Muscle layer of duodenum (tissue), 2 donors: ENCODE measurements at regions not wholly inside any gene's neighbourhood (a gene's known extent, or its start where the extent isn't known, plus 50 kb on each side); places are given as distances from the start of the nearest gene placed in this dataset.
"Not testable (repeated sequence)": the region's sequence is repeated elsewhere in the genome, so short reads cannot be mapped to it uniquely, and the experiment has no call there.

Experiments used
- H3K27ac ChIP-seq: one replicate; pipeline ENCODE4 v1.7.0; 2013; ENCODE audit warnings: mild to moderate bottlenecking, low read length
- H3K27me3 ChIP-seq: one replicate; pipeline ENCODE4 v1.7.0; 2013; ENCODE audit warnings: low read depth, mild to moderate bottlenecking, control low read depth, low read length
- H3K36me3 ChIP-seq, 2 donors: one replicate each; pipeline ENCODE4 v1.7.0; 2013; ENCODE audit warnings: low read length in 2 of 2, control low read depth in 1 of 2, mild to moderate bottlenecking in 1 of 2; ENCODE audit not compliant: insufficient read depth in 2 of 2, control insufficient read depth in 1 of 2
- H3K4me1 ChIP-seq, 2 donors: one replicate each; pipeline ENCODE4 v1.7.0; 2013; ENCODE audit warnings: low read length in 2 of 2, mild to moderate bottlenecking in 2 of 2, control low read depth in 1 of 2, moderate library complexity in 1 of 2; ENCODE audit not compliant: insufficient read depth in 2 of 2, control insufficient read depth in 1 of 2
- H3K4me3 ChIP-seq, 2 donors: one replicate each; pipeline ENCODE4 v1.7.0; 2013; ENCODE audit warnings: low read length in 2 of 2, low read depth in 1 of 2, mild to moderate bottlenecking in 1 of 2
- H3K9me3 ChIP-seq, 2 donors: one replicate each; pipeline ENCODE4 v1.7.0; 2013; ENCODE audit warnings: low read length in 2 of 2, control low read depth in 1 of 2, mild to moderate bottlenecking in 1 of 2; ENCODE audit not compliant: control insufficient read depth in 1 of 2
- donor health status: healthy.

GRCh38 chr11:64428693-64429092, 69.7 kb downstream of the RPS6KA4 start:
- Histone ChIP-seq H3K4me1 (no peaks in the 10 kb centered on the region), H3K27me3 (no peaks in the 10 kb centered on the region), H3K4me3 (no peak overlapping the region), H3K9me3 (peaks cover 0 to 3% of the 10 kb centered on the region in 2 donors), H3K27ac (no peak overlapping the region), H3K36me3 (no peaks in the 10 kb centered on the region)

- no peaks in the 10 kb centered on the region for H3K27me3 ChIP-seq
- H3K4me1 ChIP-seq = no peaks in the 10 kb centered on the region
- H3K27ac ChIP-seq = no peak overlapping the region
- no peak overlapping the region for H3K4me3 ChIP-seq
- H3K36me3 ChIP-seq = no peaks in the 10 kb centered on the region
- peaks cover 0 to 3% of the 10 kb centered on the region in 2 donors for H3K9me3 ChIP-seq
Observed at GRCh38 chr11:64429970-64430369, 71.0 kb downstream of the RPS6KA4 start.

GRCh38 chr11:64430645-64431044, 71.7 kb downstream of the RPS6KA4 start:
- Histone ChIP-seq H3K4me1 (no peaks in the 10 kb centered on the region), H3K9me3 (peaks cover 0 to 3% of the 10 kb centered on the region in 2 donors), H3K36me3 (no peaks in the 10 kb centered on the region), H3K4me3 (no peak overlapping the region), H3K27me3 (no peaks in the 10 kb centered on the region), H3K27ac (no peak overlapping the region)

- H3K36me3 ChIP-seq = no peaks in the 10 kb centered on the region
- peaks cover 0 to 4% of the 10 kb centered on the region in 2 donors for H3K4me1 ChIP-seq
- no peaks in the 10 kb centered on the region for H3K27me3 ChIP-seq
- no peak overlapping the region for H3K4me3 ChIP-seq
- H3K9me3 ChIP-seq = peaks cover 0 to 3% of the 10 kb centered on the region in 2 donors
- H3K27ac ChIP-seq = no peak overlapping the region
Observed at GRCh38 chr11:64436000-64436399, 77.0 kb downstream of the RPS6KA4 start.

- no peaks in the 10 kb centered on the region for H3K9me3 ChIP-seq
- no peak overlapping the region for H3K4me3 ChIP-seq
- no peak overlapping the region for H3K27ac ChIP-seq
- no peaks in the 10 kb centered on the region for H3K27me3 ChIP-seq
- H3K4me1 ChIP-seq = peaks cover 0 to 6% of the 10 kb centered on the region in 2 donors
- no peaks in the 10 kb centered on the region for H3K36me3 ChIP-seq
Observed at GRCh38 chr11:64437426-64437825, 78.5 kb downstream of the RPS6KA4 start.

- Histone ChIP-seq H3K27ac (no peak overlapping the region), H3K27me3 (no peaks in the 10 kb centered on the region), H3K36me3 (no peaks in the 10 kb centered on the region), H3K4me3 (no peak overlapping the region), H3K9me3 (no peaks in the 10 kb centered on the region), H3K4me1 (peaks cover 0 to 6% of the 10 kb centered on the region in 2 donors)
Observed at GRCh38 chr11:64438986-64439771, 80.2 kb downstream of the RPS6KA4 start.

GRCh38 chr11:64439772-64440491, 81.0 kb downstream of the RPS6KA4 start:
- not testable (repeated sequence) for H3K27me3 ChIP-seq, H3K27ac ChIP-seq, H3K9me3 ChIP-seq, H3K4me3 ChIP-seq, H3K36me3 ChIP-seq, H3K4me1 ChIP-seq

GRCh38 chr11:64441127-64441526, 82.2 kb downstream of the RPS6KA4 start:
- Histone ChIP-seq H3K9me3 (no peaks in the 10 kb centered on the region), H3K36me3 (no peaks in the 10 kb centered on the region), H3K4me1 (peaks cover 0 to 6% of the 10 kb centered on the region in 2 donors), H3K4me3 (no peak overlapping the region), H3K27ac (no peak overlapping the region), H3K27me3 (no peaks in the 10 kb centered on the region)

GRCh38 chr11:64443001-64443400, 84.0 kb downstream of the RPS6KA4 start:
- Histone ChIP-seq H3K4me3 (no peak overlapping the region), H3K4me1 (peaks cover 7 to 11% of the 10 kb centered on the region in 2 donors), H3K27ac (no peak overlapping the region), H3K9me3 (no peaks in the 10 kb centered on the region), H3K27me3 (no peaks in the 10 kb centered on the region), H3K36me3 (no peaks in the 10 kb centered on the region)

- Histone ChIP-seq H3K27ac (no peak overlapping the region), H3K4me3 (no peak overlapping the region), H3K9me3 (no peaks in the 10 kb centered on the region), H3K36me3 (no peaks in the 10 kb centered on the region), H3K4me1 (peaks cover 17 to 30% of the 10 kb centered on the region in 2 donors), H3K27me3 (no peaks in the 10 kb centered on the region)
Observed at GRCh38 chr11:64444838-64445441, 86.0 kb downstream of the RPS6KA4 start.

- H3K27ac ChIP-seq = no peak overlapping the region
- H3K4me3 ChIP-seq = no peak overlapping the region
- no peaks in the 10 kb centered on the region for H3K36me3 ChIP-seq
- H3K4me1 ChIP-seq = peaks cover 17 to 30% of the 10 kb centered on the region in 2 donors
- H3K9me3 ChIP-seq = no peaks in the 10 kb centered on the region
- H3K27me3 ChIP-seq = no peaks in the 10 kb centered on the region
Observed at GRCh38 chr11:64445651-64446050, 86.7 kb downstream of the RPS6KA4 start.
